Stimulated activated CD4-positive, alpha-beta T cell treated with anti-CD3 and anti-CD28 coated beads, Interleukin-4, amount 100 ng/mL, for 24 hours (primary cell): ENCODE measurements at regions not wholly inside any gene's neighbourhood (a gene's known extent, or its start where the extent isn't known, plus 50 kb on each side); places are given as distances from the start of the nearest gene placed in this dataset.
"Not testable (repeated sequence)": the region's sequence is repeated elsewhere in the genome, so short reads cannot be mapped to it uniquely, and the experiment has no call there.

Experiments used
- DNase-seq: peaks from one replicate; pipeline ENCODE4 v3.0.0-alpha.2; 2020

DNA sequence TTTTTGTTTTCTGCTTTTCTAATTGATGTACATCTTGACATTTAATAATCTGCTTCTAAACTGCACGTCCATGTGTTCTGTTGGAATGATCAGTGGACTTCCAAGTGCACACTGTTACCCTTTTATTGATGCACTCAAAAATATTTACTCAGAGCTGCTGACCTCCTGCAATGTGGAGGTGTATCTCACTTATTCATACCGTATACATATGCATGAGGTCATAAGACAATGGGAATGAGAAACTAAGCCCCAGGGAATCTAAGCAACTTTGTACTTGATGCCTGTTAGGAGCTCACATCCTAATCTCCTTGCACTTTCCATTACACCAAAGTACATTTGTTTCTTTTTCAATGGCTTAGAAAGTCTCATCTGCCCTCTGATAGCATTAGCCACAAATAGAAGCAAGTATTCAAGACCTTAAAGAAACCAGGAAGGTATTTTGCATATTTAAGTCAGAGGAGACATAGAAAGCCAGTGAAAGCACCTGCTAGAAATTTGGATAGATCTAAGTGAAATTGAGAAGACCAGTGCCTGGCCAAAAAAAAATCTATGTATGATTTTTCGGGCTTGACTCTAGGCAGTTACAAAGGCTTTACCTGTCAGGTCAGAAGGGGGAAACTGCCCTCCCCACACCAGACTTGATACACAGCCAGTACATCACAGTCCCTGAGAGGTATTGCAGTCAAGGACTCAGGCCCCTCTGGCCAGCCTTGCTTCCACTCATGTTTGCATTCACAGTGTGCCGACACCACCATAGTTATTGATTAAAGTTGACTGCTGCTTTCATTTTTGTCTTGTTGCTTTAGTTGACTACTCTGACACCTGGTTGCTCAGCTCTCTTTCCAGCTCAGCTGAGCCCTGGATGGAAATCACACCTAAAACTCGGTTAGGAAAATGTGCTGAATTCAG, 391.7 kb upstream of the CYRIA start:
- DNase-seq = no peak

DNA sequence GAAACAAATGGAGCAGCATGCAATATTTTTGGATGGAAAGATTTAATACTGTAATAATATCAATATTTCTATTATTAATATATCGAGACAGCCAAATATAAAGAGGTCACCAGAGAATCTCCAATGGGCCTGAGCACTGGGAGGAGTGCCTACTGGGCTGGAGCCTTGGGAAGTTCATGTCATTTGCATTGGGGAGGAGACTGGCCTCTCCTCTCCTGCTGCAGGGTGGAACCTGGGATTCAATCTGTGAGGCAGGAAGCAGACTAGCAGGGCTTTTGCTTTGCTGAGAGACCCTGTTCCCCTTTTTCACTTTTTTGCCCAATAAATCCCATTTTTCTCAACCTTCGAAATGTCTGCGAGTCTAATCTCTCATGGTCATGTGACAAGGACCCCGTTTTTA, 390.6 kb upstream of the CYRIA start:
- DNase-seq = no peak

DNA sequence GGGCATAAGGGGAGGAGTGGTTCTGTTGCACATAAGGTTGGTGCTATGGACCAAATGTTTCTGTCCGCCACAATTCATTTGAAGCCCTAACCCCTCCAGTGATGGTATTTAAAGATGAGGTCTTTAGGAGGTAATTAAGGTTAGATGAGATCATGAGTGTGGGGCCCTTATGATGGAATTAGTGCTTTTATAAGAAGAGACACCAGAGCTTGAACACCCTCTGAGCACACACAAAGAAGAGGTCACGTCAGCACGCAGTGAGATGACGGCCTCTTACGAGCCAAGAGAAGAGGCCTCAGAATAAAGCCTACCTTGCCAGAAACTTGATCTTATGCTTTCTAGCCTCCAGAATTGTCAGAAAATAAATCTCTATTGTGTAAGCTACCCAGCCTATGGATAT, 386.4 kb upstream of the CYRIA start:
- no peak for DNase-seq

DNA sequence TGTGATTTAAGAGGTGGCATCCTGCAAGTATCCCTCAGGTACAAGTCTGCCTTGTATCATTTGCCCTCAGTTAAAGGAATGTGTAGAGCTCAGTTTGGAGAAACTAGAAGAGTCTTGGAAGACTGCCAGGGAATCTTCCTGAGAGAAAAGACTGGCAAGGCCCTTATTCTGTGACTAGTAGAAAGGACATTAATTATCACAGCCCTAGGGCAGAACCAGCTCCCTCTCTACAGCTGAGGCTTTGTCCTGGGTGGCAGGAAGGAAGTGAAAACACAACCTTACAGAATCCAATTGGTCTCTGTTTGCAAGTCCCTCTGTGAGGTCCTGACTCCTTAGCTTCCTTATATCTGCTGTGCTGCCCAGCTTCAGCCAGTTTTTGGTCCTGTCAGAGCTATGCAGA, 385.9 kb upstream of the CYRIA start:
- DNase-seq = no peak

DNA sequence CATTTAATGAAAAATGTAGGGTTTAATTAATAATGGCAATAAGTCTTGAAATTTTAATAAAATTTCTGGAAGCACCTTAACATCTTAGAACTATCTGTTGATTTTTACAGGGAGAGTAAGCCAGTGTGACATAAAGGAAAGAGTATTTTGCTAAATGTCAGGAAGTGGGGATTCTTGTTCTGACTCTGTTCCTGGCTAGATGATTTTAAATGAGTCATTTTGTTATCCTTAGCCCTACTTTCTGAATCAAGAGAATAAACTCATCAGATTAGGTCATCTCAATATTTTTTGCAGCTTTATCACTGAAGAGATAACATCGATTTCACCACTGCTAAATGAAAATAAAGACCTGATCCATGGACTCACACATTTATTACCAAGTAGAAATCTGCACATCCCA, 377.5 kb upstream of the CYRIA start:
- no peak for DNase-seq

DNA sequence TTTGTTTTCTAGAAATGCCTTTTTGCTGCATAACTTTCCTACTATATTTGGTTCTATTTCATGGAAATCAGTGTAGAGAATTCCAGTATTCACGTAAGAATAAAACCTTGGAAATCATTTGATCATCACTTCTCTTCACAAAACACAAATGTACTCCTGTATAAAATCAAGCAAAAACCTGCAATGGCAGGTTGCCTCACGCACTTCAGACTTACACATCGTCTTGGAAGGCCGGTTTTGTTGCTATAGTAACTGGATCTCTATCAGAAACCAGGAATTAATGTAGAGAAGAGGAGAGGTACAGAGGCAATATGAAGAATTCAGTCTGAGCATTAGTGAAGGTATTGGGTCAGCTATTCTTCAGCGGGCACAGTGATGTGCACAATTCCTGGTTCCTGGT, 370.7 kb upstream of the CYRIA start:
- no peak for DNase-seq

DNA sequence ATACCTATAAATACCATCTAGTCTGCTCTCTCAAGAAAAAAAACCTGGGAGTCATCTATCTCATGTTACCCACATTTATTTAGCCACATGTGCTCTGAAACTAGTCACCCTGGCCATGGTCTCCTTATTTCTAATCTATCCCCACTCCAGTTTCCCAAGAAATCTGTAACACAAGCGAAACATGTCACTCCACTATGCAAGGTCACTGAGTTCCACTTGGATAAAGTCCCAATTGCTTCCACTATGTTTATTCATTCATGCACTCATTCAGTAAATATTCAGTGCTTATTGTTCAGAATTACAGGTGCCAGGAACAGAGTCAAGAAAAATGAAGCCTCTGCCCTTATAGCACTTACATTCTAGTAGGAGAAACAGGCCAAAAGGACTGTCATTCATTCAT, 369.4 kb upstream of the CYRIA start:
- no peak for DNase-seq

DNA sequence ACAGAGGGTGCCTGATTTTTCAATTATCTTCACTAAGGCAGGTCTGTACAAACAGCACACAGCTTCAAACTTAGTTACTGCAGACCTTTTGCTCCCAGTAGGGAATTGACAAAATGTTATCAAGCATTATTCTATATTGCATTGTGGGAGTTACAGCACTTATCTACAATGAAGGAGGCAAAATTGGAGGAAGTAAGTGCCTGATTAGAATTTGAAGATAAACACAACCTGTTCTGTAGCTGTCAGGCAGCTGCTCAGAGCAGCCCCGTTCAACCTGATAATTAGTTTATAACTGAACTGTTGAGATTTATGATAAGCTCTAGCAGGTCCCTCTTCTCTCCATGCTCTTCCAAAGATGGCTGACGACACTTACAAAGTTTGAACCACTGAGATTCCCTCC, 364.4 kb upstream of the CYRIA start:
- no peak for DNase-seq

DNA sequence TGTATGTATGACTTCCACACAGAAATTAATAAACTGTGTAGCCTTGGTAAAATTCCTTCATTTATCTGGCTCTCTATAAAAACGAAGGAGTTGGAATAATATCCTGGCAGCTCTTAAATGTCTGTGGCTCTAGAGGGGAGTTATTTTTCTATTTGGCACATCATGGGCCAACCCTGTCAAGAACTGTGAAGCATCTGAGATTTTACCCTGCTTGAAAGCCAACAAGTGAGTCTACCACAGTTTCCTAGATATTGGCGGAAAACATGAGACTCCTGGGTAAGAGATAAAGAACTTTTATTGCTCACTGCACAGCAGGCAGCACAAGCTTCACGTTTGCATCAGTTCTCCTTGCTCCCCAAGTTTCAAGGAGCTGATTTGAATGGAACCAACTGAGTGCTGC, 346.7 kb upstream of the CYRIA start:
- no peak for DNase-seq

DNA sequence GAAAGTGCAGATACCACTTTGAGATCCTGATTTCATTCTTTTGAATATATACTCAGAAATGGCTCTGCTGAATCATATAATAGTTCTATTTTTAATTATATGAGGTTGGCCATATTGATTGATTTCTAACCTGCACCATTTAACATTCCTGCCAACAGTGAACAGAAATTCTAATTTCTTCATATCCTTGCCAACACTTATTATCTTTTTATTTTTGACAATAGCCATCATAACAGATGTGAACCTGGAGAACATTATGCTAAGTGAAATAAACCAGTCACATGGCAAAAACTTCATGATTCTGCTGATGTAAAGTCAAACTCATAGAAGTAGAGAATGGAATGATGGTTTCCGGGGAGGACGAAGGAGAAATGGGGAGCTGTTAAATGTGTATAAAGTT, 344.5 kb upstream of the CYRIA start:
- DNase-seq = no peak

DNA sequence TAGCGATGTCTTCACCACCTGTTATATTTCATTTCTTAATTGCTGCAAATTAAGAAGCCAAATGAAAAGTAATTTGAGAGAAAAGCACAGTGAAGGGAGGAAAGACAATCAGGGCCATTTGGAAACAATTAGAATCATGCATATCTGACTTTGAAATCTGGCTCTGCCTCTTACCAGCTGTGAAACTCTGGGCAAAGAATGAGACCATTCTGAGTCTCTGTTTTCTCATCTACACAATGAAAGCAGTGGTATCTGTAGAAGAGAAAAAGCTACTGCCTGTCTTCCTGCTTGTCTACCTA, 334.5 kb upstream of the CYRIA start:
- DNase-seq = no peak

DNA sequence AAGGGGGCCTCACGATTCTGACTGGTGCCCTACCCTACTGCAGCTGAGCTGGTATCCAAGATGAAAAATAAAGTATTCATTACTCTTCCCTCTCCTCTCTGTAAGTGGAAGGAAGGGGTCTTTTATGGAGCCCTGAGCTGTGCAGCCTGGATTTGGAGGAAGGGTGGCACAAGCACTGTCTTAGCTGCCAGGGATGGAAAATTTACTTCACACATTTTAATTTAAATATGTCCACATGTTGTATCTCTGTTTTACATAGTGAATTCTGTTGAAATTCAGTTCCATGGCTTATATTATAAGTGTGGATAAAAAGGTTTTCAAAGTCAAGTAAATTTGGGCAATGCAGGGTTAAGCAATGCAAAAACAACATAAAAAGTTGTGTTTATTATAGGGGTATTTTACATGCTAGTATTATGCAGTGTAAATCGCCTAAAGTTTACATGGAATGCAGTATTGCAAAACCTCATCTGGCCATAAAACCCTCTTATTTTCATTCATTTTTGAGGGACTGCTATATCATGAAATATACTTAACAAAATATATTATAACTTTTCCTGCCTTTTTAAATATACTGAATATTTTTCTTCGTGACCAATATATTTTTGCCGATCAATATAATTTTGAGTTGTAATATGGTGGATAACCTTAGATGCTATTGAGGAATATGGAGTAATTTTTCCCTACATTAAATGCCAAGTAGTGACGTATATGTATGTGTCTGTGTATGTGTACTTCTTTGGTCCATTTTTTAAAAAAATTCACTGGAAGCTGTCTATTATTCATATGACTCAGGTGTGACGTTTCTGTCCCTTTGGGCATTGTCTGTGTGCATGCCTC, 333.9 kb upstream of the CYRIA start:
- no peak for DNase-seq

DNA sequence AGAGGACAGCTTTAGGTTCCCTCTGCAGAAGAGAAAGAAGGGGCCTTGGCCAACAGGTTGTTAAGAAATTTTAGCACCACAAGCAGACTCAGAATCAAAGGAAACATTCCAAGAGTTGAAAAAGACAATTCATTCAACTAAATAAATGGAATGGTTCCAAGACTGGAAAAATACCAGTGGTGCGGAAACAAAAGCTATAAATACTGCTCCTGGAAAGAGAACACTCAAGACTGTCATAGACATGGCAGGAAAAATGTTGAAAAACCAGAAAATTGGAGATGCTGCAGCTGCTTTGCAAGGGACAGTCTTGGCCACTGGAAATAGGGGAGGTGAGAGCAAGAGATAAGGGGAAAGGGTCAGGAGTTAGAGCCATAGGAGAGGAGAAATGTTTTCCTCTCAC, 312.7 kb upstream of the CYRIA start:
- DNase-seq = no peak

DNA sequence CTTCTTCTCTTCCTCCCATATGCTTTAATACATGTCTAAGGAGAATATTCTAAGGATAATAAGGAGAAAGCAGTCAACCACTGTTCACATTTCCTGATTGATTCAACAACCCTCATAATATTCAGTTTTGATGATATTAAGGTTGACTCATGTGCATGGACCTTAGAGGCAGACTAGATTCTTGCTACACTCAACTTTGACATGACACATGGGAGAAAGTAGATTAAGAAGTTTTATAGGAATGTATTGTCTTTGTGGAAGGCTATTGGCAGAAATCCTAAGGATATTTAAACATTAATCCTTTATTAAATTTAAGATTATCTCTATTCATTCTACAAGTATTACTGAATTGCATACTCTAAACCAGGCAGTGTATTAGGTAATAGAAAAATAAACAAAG, 309.1 kb upstream of the CYRIA start:
- no peak for DNase-seq

DNA sequence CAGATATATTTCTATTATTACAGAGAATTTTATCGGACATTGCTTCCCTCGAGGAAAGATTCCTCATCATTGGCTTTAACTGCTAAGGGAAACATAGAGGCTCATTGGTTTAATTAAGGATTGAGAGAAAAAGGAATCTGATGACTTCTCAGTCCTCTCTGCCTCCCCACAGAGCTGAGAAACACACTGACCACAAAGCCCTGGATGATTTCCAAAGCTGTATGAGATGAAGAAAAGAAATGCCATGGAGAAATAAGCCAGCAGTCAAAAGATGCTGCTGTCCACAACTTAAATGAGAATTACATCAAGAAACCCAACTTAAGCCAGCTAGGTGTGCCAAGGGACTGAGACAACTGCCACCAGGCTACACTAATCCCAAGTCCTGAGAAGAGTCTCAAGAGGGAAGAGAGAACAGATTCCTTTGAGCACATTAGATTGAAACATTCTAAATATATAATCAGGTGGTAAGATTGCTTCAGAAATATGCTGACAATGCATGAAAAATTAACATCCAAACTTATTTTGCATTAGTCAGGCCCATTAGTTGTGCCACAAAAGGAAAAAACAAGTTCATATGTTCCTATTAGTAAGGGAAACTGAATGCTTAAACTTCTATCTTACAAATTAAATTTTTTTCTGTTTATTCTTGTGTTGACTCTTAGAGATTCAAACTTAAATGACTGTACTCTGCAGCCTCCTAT, 308.1 kb upstream of the CYRIA start:
- no peak for DNase-seq

DNA sequence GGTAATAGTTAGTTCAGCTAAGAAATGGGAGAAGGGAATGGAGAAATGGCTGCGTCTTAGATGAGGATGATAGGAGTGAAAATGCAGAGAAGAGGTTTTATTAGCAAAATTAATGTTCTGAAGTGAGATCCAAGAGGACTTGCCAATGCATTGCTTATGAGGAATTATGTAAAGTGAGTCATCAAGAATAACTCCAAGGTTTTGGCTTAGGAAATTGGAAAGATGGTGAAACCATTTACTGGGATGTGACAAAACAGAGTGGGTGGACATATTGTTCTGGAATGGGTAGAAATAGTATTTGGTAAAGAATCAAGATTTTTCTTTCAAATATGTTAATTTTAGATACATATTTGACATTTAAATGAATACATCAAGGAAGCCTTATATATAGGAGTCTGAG, 306.6 kb upstream of the CYRIA start:
- DNase-seq = no peak

DNA sequence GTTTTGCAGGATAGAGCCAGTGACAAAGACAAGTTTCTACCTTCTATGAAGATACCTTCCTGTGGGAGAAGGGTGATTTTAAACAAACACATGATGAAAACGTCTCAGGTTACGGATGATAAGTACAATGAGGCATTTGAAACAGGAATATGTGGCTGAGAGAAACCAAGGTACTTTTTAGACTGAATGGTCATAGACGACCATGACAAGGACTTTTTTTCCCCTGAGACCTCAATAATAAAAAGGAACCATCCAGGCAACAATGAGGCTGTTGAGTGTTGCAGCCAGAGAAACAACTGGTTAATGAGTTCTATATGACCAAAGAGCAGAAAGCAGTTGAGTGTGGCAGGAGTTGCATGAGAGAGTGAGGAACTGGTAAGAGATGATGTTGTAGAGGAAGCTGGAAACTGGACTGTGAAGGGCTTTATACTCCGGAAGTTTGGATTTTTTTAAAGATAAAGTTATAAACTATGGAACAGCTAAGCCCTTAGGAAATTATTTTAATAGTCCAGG, 306.1 kb upstream of the CYRIA start:
- no peak for DNase-seq

DNA sequence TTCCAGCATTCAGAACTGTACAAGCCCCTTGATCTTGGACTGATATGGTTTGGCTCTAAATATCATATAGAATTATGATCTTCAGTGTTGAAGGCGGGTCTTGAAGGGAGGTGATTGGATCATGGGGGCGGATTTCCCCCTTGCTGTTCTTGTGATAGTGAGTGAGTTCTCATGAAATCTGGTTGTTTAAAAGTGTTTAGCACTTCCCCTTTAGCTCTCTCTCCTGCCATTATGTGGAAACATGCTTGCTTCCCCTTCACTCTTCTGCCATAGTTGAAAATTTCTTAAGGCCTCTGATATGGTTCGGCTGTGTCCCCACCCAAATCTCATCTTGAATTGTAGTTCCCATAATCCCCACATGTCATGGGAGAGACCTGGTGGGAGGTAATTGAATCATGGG, 305.3 kb upstream of the CYRIA start:
- not testable (repeated sequence) for DNase-seq

DNA sequence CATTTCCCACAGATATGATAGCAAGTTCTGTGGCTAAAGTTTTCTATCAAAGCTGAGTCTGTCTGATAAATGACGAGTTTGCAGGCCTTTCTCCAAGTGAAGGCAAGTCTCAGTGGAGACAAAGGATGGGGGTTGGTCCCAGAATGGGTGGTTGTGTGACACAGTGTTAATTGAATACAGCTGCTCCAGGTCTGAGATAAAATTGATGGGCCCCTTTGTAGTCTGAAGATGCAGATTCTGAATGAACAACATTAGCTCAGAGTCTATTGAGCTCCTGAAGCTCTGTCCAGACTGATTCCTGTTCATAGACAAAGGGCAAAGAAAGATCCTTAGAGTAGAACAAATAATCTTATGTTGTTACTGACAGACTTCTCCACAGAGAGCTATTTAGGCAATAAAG, 296.9 kb upstream of the CYRIA start:
- no peak for DNase-seq

DNA sequence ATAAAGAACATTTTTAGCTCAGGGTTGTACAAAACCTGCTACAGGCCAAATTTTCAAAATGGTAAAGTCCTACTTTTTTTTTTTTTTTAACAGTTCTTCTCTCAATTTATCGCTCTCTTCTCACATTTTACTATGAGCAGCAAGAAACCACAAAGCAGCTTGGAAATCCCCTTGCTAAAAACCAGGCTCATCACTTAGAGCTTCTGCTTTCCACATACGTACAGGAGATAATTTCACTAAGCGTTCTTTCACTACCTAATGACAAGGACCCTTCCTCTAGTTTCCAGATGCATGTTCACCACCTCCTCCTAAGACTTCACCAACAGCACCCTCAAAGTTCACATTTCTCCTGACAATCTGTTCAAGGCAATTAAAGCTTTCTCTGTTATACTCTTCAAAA, 294.9 kb upstream of the CYRIA start:
- no peak for DNase-seq

DNA sequence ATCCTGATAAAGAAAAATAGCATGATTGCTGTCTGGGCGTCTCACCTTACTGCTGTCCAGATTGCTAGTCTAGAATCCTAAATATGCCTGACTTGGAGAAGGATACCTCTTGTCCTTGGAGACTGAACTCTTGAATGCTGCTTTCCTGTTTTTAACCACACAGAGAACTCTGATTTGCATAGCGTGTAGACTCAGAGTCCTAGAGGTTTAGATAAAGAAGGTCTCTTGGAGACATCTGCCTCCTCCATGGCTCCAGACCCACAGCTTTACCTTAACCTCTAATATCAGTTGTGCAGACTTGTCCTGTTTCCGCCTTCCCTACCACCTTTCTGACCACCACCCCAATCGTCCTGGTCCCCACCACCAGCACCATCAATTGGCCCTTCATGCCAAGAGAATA, 292.6 kb upstream of the CYRIA start:
- DNase-seq = no peak

DNA sequence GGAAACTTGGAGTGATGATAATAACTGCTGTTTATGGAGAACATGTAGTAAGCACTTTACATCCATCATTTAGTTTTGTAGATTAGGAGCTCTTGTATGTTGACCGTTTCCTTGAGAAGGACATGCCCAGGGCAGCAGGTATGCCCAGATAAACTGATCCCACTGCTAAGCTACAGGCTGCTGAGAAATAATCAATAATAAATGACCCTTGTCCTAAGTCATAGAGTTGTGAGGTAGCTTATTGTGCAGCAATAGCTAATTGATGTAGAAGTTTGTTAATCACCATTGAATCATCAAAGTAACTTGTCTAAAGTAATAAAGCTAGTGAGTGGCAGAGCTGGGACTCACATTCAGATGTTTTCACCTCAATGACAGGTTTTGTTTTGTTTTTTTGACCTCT, 287.2 kb upstream of the CYRIA start:
- no peak for DNase-seq

DNA sequence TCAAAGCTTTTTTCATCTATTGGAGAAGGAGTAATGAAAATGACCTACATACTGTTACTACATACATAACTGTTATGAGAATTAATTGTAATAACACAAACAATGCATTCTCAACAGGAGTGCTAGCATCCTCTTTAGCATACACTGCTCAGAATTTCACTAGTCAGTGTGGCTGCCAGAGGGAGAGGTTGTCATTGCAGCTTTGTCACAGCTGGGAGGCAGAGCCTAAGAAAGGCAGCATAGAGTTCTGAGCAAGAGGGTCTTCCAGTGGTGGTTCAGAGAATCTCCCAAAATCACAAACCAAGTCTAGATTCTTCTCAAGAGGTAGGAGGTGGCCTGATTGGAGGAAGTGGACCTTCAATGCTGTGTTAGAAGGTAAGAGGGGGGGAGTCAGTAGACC, 286.7 kb upstream of the CYRIA start:
- no peak for DNase-seq

DNA sequence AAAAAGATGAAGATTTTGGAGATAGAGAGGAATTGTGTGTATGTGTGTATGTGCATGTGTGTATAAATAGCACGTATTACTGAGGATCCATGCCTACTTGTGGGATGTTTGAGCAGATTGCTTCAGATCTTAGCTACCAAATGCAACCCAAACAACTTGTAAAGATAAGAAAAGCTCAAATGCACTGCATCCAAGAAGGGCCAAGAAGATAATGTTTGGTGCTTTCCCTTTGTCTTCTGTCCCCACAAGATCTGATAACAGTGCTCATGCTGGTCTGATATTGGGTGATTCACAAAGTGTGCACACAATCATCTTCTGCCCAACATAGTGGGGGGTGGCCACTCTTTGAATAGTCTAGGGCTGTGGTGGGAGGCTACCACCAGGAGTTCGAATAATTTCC, 284.8 kb upstream of the CYRIA start:
- DNase-seq = no peak
